Astrocyte (in vitro differentiated cells and primary cell): ENCODE measurements at regions not wholly inside any gene's neighbourhood (a gene's known extent, or its start where the extent isn't known, plus 50 kb on each side); places are given as distances from the start of the nearest gene placed in this dataset.

Experiments
- DNase-seq: peaks from one replicate; pipeline ENCODE4 v3.0.0-alpha.2; 2010; ENCODE audit warnings: low read depth
- FAIRE-seq: peaks from 2 replicates; lab custom pipeline; 2011; peaks lifted over from hg19 to GRCh38; lab: Jason Lieb, UNC
- H2AFZ ChIP-seq: 2 replicates; pipeline ENCODE4 v1.6.0; 2012; ENCODE audit warnings: low read depth, low read length, inconsistent platforms
- H3K27ac ChIP-seq: 2 replicates; pipeline ENCODE4 v1.5.1; 2011; ENCODE audit warnings: low read depth, low read length, inconsistent platforms
- H3K27me3 ChIP-seq: 2 replicates; pipeline ENCODE4 v1.6.0; 2011; ENCODE audit warnings: low read length, inconsistent platforms; ENCODE audit not compliant: insufficient read depth
- H3K36me3 ChIP-seq: 2 replicates; pipeline ENCODE4 v1.5.1; 2011; ENCODE audit warnings: low read length, inconsistent platforms; ENCODE audit not compliant: insufficient read depth
- H3K4me1 ChIP-seq: 2 replicates; pipeline ENCODE4 v1.5.1; 2011; ENCODE audit warnings: low read length, inconsistent platforms; ENCODE audit not compliant: insufficient read depth
- H3K4me2 ChIP-seq: 2 replicates; pipeline ENCODE4 v1.6.0; 2012; ENCODE audit warnings: low read length, inconsistent platforms
- H3K4me3 ChIP-seq: 2 replicates; pipeline ENCODE4 v1.5.1; 2011; ENCODE audit warnings: low read depth, mild to moderate bottlenecking, low read length, inconsistent platforms; ENCODE audit not compliant: insufficient read depth
- H3K79me2 ChIP-seq: 2 replicates; pipeline ENCODE4 v1.6.0; 2012; ENCODE audit warnings: mild to moderate bottlenecking, low read length, inconsistent platforms; ENCODE audit not compliant: insufficient read depth
- H3K9ac ChIP-seq: 2 replicates; pipeline ENCODE4 v1.6.0; 2012; ENCODE audit warnings: mild to moderate bottlenecking, low read length, inconsistent platforms
- H3K9me3 ChIP-seq: 2 replicates; pipeline ENCODE4 v1.5.1; 2012; ENCODE audit warnings: low read depth, mild to moderate bottlenecking, low read length, inconsistent platforms; ENCODE audit not compliant: insufficient read depth
- H4K20me1 ChIP-seq: 2 replicates; pipeline ENCODE4 v1.6.0; 2012; ENCODE audit warnings: low read length, inconsistent platforms; ENCODE audit not compliant: insufficient read depth
- H3K27ac Mint-ChIP-seq: one replicate; pipeline ENCODE4 v1.8.0; 2021; ENCODE audit warnings: mild to moderate bottlenecking, mixed read lengths; ENCODE audit not compliant: unreplicated experiment
- H3K27me3 Mint-ChIP-seq: one replicate; pipeline ENCODE4 v1.8.0; 2021; ENCODE audit warnings: low read depth, mixed read lengths; ENCODE audit not compliant: unreplicated experiment
- H3K36me3 Mint-ChIP-seq: one replicate; pipeline ENCODE4 v1.8.0; 2021; ENCODE audit warnings: low read depth, mixed read lengths; ENCODE audit not compliant: unreplicated experiment
- H3K4me1 Mint-ChIP-seq: one replicate; pipeline ENCODE4 v1.8.0; 2021; ENCODE audit warnings: low read depth, mixed read lengths; ENCODE audit not compliant: unreplicated experiment
- H3K4me3 Mint-ChIP-seq: one replicate; pipeline ENCODE4 v1.8.0; 2021; ENCODE audit warnings: mild to moderate bottlenecking, moderate library complexity, mixed read lengths; ENCODE audit not compliant: unreplicated experiment
- H3K9me3 Mint-ChIP-seq: one replicate; pipeline ENCODE4 v1.8.0; 2021; ENCODE audit warnings: mild to moderate bottlenecking, mixed read lengths; ENCODE audit not compliant: unreplicated experiment
- CTCF ChIP-seq: IDR thresholded peaks from 2 replicates; pipeline ENCODE4 v1.5.1; 2011; ENCODE audit warnings: low read depth, mild to moderate bottlenecking, inconsistent platforms, low read length, moderate library complexity; ENCODE audit not compliant: insufficient read depth
- EZH2 ChIP-seq: IDR thresholded peaks from 2 replicates; pipeline ENCODE4 v1.6.1; 2012; ENCODE audit warnings: mild to moderate bottlenecking, low read length, inconsistent platforms; ENCODE audit not compliant: insufficient read depth

GRCh38 chr18:51543658-51544155 is 346.2 kb upstream of the MEX3C start:
- Histone ChIP-seq H3K9me3 (no peaks in the 10 kb centered on the region), H3K79me2 (no peaks in the 10 kb centered on the region), H3K36me3 (no peaks in the 10 kb centered on the region), H3K9ac (no peak overlapping the region), H3K4me1 (no peaks in the 10 kb centered on the region), H3K27me3 (no peaks in the 10 kb centered on the region), H3K4me2 (no peak overlapping the region), H3K4me3 (no peak overlapping the region), H2AFZ (no peak overlapping the region), H4K20me1 (no peaks in the 10 kb centered on the region), H3K27ac (no peak overlapping the region)
- FAIRE-seq (no peak), DNase-seq (no peak)
- Mint-ChIP-seq H3K27me3 (no peaks in the 10 kb centered on the region), H3K36me3 (no peaks in the 10 kb centered on the region), H3K4me3 (no peak overlapping the region), H3K27ac (no peak overlapping the region), H3K4me1 (no peaks in the 10 kb centered on the region), H3K9me3 (peaks cover 2% of the 10 kb centered on the region)
- TF ChIP-seq EZH2, result no peak
- TF ChIP-seq CTCF, result no peak

- Histone ChIP-seq H4K20me1 (no peaks in the 10 kb centered on the region), H3K27me3 (no peaks in the 10 kb centered on the region), H3K4me1 (no peaks in the 10 kb centered on the region), H3K27ac (no peak overlapping the region), H3K79me2 (no peaks in the 10 kb centered on the region), H3K9ac (no peak overlapping the region), H3K9me3 (no peaks in the 10 kb centered on the region), H3K4me3 (no peak overlapping the region), H3K4me2 (no peak overlapping the region), H2AFZ (no peak overlapping the region), H3K36me3 (no peaks in the 10 kb centered on the region)
- Mint-ChIP-seq H3K36me3 (no peaks in the 10 kb centered on the region), H3K4me3 (no peak overlapping the region), H3K4me1 (no peaks in the 10 kb centered on the region), H3K9me3 (peaks cover 2% of the 10 kb centered on the region), H3K27me3 (no peaks in the 10 kb centered on the region), H3K27ac (no peak overlapping the region)
- DNase-seq (no peak), FAIRE-seq (no peak)
- TF ChIP-seq EZH2, result no peak
- TF ChIP-seq CTCF, result no peak
Measured at GRCh38 chr18:51545446-51545845, 348.0 kb upstream of the MEX3C start.

- Histone ChIP-seq H2AFZ (no peak overlapping the region), H3K9ac (no peak overlapping the region), H3K79me2 (no peaks in the 10 kb centered on the region), H3K9me3 (no peaks in the 10 kb centered on the region), H3K36me3 (no peaks in the 10 kb centered on the region), H4K20me1 (no peaks in the 10 kb centered on the region), H3K4me1 (no peaks in the 10 kb centered on the region), H3K27me3 (no peaks in the 10 kb centered on the region), H3K4me2 (no peak overlapping the region), H3K27ac (no peak overlapping the region), H3K4me3 (no peak overlapping the region)
- peaks cover 8% of the 10 kb centered on the region for H3K4me1 Mint-ChIP-seq
- H3K27ac Mint-ChIP-seq, result no peak overlapping the region
- TF ChIP-seq CTCF (no peak), EZH2 (no peak)
- FAIRE-seq (no peak), DNase-seq (peak; percentile 10)
- no peak overlapping the region for H3K4me3 Mint-ChIP-seq
- no peaks in the 10 kb centered on the region for H3K9me3 Mint-ChIP-seq
- no peaks in the 10 kb centered on the region for H3K36me3 Mint-ChIP-seq
- peaks cover 9% of the 10 kb centered on the region for H3K27me3 Mint-ChIP-seq
Measured at GRCh38 chr18:51559198-51559901, 361.9 kb upstream of the MEX3C start.
